NCI-H2227 treated with DMSO at 0.1 percent for 48 hours (cell line): ENCODE measurements at regions not wholly inside any gene's neighbourhood (a gene's known extent, or its start where the extent isn't known, plus 50 kb on each side); places are given as distances from the start of the nearest gene placed in this dataset.
"Not testable (repeated sequence)": the region's sequence is repeated elsewhere in the genome, so short reads cannot be mapped to it uniquely, and the experiment has no call there.

ENCODE experiments used
- DNase-seq: peaks from one replicate; lab custom pipeline; 2025; lab: John Stamatoyannopoulos, UW

GRCh38 chr2:59259913-59260312 is 1018.8 kb upstream of the FANCL start:
- no peak for DNase-seq

GRCh38 chr2:59256290-59256689 is 1015.2 kb upstream of the FANCL start:
- DNase-seq = no peak

GRCh38 chr2:59254279-59254678 is 1013.2 kb upstream of the FANCL start:
- no peak for DNase-seq

- no peak for DNase-seq
These were observed 1009.2 kb upstream of the FANCL start for GRCh38 chr2:59250307-59250677.

- DNase-seq = peak; percentile 56
These were observed 1008.5 kb upstream of the FANCL start for GRCh38 chr2:59249441-59250306.

GRCh38 chr2:59239146-59239545 is 998.0 kb upstream of the FANCL start:
- no peak for DNase-seq

GRCh38 chr2:59237311-59237710 is 996.2 kb upstream of the FANCL start:
- DNase-seq = no peak

GRCh38 chr2:59236723-59237122 is 995.6 kb upstream of the FANCL start:
- no peak for DNase-seq

- no peak for DNase-seq
These were observed 992.8 kb upstream of the FANCL start for GRCh38 chr2:59233920-59234319.

- no peak for DNase-seq
These were observed 992.3 kb upstream of the FANCL start for GRCh38 chr2:59233448-59233847.

GRCh38 chr2:59232394-59233165 is 991.5 kb upstream of the FANCL start:
- no peak for DNase-seq

GRCh38 chr2:59226362-59226761 is 985.2 kb upstream of the FANCL start:
- not testable (repeated sequence) for DNase-seq

GRCh38 chr2:59223742-59224141 is 982.6 kb upstream of the FANCL start:
- no peak for DNase-seq

- peak; percentile 54 for DNase-seq
These were observed 976.2 kb upstream of the FANCL start for GRCh38 chr2:59217360-59217759.

- DNase-seq = no peak
These were observed 965.2 kb upstream of the FANCL start for GRCh38 chr2:59206361-59206760.

GRCh38 chr2:59204040-59204439 is 962.9 kb upstream of the FANCL start:
- DNase-seq = no peak

- no peak for DNase-seq
These were observed 955.4 kb upstream of the FANCL start for GRCh38 chr2:59196491-59196890.

GRCh38 chr2:59195851-59196250 is 954.7 kb upstream of the FANCL start:
- DNase-seq = no peak

- DNase-seq = no peak
These were observed 950.7 kb upstream of the FANCL start for GRCh38 chr2:59191781-59192180.

- no peak for DNase-seq
These were observed 949.4 kb upstream of the FANCL start for GRCh38 chr2:59190518-59190917.

- DNase-seq = no peak
These were observed 943.3 kb upstream of the FANCL start for GRCh38 chr2:59184276-59185020.

GRCh38 chr2:59183070-59183469 is 941.9 kb upstream of the FANCL start:
- DNase-seq = no peak

GRCh38 chr2:59182249-59182648 is 941.1 kb upstream of the FANCL start:
- DNase-seq = no peak
